Endothelial cell of umbilical vein (primary cell): ENCODE measurements at regions not wholly inside any gene's neighbourhood (a gene's known extent, or its start where the extent isn't known, plus 50 kb on each side); places are given as distances from the start of the nearest gene placed in this dataset.

Experiments
- BruUV-seq: library from RNA; stranded (reverse); fragments of 400-500 nt; replicated peaks from 2 replicates; lab custom pipeline; 2021; lab: Mats Ljungman, UMichigan
- CTCF ChIA-PET: fragments of 300-600, 350-600 bp; sonication (Branson Sonifier 250); formaldehyde crosslinking; loops from one replicate; lab custom pipeline; 2021; ENCODE audit warnings: antibody characterized with exemption, inconsistent platforms; lab: Charles Lee
- POLR2A ChIA-PET: fragments of 300-600, 350-600 bp; sonication (Branson Sonifier 250); formaldehyde crosslinking; loops from one replicate; lab custom pipeline; 2021; ENCODE audit warnings: antibody characterized with exemption, inconsistent platforms; lab: Charles Lee
- DNase-seq: peaks from one replicate; pipeline ENCODE4 v3.0.0-alpha.2; 2011; ENCODE audit warnings: low read depth, low spot score
- FAIRE-seq: peaks from 2 replicates; lab custom pipeline; 2011; peaks lifted over from hg19 to GRCh38; lab: Jason Lieb, UNC
- H2AFZ ChIP-seq: 2 replicates; pipeline ENCODE4 v1.6.0; 2012; ENCODE audit warnings: low read depth, low read length, control low read depth, inconsistent platforms
- H3K27ac ChIP-seq: 2 replicates; pipeline ENCODE4 v1.5.1; 2011; ENCODE audit warnings: low read depth, mild to moderate bottlenecking, control low read depth, low read length, moderate library complexity; ENCODE audit not compliant: insufficient read depth
- H3K27me3 ChIP-seq, 2 experiments: 2 replicates each; pipeline versions ENCODE4 v1.6.0 to v1.6.1; 2011; ENCODE audit warnings: low read length in 2 of 2, mixed read lengths in 1 of 2; ENCODE audit not compliant: control insufficient read depth in 2 of 2, insufficient read depth in 2 of 2
- H3K36me3 ChIP-seq, 2 experiments: 2 replicates in 1 of 2; 3 replicates in 1 of 2; pipeline ENCODE4 v1.5.1; 2011; ENCODE audit warnings: low read length in 2 of 2, mild to moderate bottlenecking in 1 of 2, moderate library complexity in 1 of 2; ENCODE audit not compliant: control insufficient read depth in 2 of 2, insufficient read depth in 2 of 2; ENCODE audit errors: extremely low read depth in 1 of 2
- H3K4me1 ChIP-seq: 3 replicates; pipeline ENCODE4 v1.5.1; 2011; ENCODE audit warnings: mild to moderate bottlenecking, low read length; ENCODE audit not compliant: control insufficient read depth, insufficient read depth; ENCODE audit errors: extremely low read depth
- H3K4me2 ChIP-seq: 2 replicates; pipeline ENCODE4 v1.6.1; 2011; ENCODE audit warnings: low read length, control low read depth, mixed read lengths; ENCODE audit not compliant: insufficient read depth
- H3K4me3 ChIP-seq, 3 experiments: fragments of 200-600 bp in 1 of 3; sonication (generic), shearing (Covaris generic) in 1 of 3; replicated peaks in 1 of 3; 2 replicates each; pipeline ENCODE4 v1.5.1; 2011 to 2016; ENCODE audit warnings: control low read depth in 3 of 3, low read length in 3 of 3, mild to moderate bottlenecking in 2 of 3, inconsistent platforms in 1 of 3, low read depth in 1 of 3, moderate library complexity in 1 of 3; ENCODE audit not compliant: insufficient read depth in 1 of 3
- H3K79me2 ChIP-seq: 2 replicates; pipeline ENCODE4 v1.6.0; 2012; ENCODE audit warnings: low read length, inconsistent platforms; ENCODE audit not compliant: control insufficient read depth, insufficient read depth
- H3K9ac ChIP-seq: replicated peaks from 2 replicates; pipeline ENCODE3; 2011; ENCODE audit warnings: low read length, control low read depth; ENCODE audit not compliant: insufficient read depth; ENCODE audit errors: extremely low read depth
- H3K9me1 ChIP-seq: replicated peaks from 3 replicates; pipeline ENCODE4 v1.6.0; 2011; ENCODE audit warnings: mild to moderate bottlenecking, low read length; ENCODE audit not compliant: control insufficient read depth, insufficient read depth; ENCODE audit errors: extremely low read depth
- H3K9me3 ChIP-seq: replicated peaks from 2 replicates; pipeline ENCODE4 v1.5.1; 2012; ENCODE audit warnings: low read length, inconsistent platforms; ENCODE audit not compliant: control insufficient read depth, insufficient read depth
- H4K20me1 ChIP-seq: replicated peaks from 2 replicates; pipeline ENCODE3; 2011; ENCODE audit warnings: mild to moderate bottlenecking, low read length; ENCODE audit not compliant: control insufficient read depth, insufficient read depth; ENCODE audit errors: extremely low read depth
- EZH2 ChIP-seq: IDR thresholded peaks from 2 replicates; pipeline ENCODE4 v1.6.1; 2012; ENCODE audit warnings: borderline replicate concordance, low read depth, mild to moderate bottlenecking, moderate library complexity, low read length, inconsistent platforms; ENCODE audit not compliant: severe bottlenecking
- FOS ChIP-seq: IDR thresholded peaks from 2 replicates; pipeline ENCODE4 v1.6.1; 2011; ENCODE audit warnings: mild to moderate bottlenecking, low read length, moderate library complexity, borderline replicate concordance; ENCODE audit not compliant: insufficient read depth
- GATA2 ChIP-seq: IDR thresholded peaks from 2 replicates; pipeline ENCODE4 v1.7.0; 2011; ENCODE audit warnings: low read depth, mild to moderate bottlenecking, moderate library complexity, mixed read lengths, low read length; ENCODE audit not compliant: insufficient read length, insufficient read depth
- JUN ChIP-seq: IDR thresholded peaks from 2 replicates; pipeline ENCODE4 v1.6.1; 2011; ENCODE audit warnings: borderline replicate concordance, low read depth; ENCODE audit not compliant: insufficient read length, insufficient read depth
- MAX ChIP-seq: IDR thresholded peaks from 2 replicates; pipeline ENCODE4 v1.6.1; 2011; ENCODE audit not compliant: insufficient read depth, insufficient read length
- MYC ChIP-seq: IDR thresholded peaks from one replicate; pipeline ENCODE4 v1.6.1; 2011; ENCODE audit warnings: mild to moderate bottlenecking, low read depth, low read length
- dilution Hi-C: fragments of 300-500 bp; cut with MboI; formaldehyde crosslinking; loops from one replicate; pipeline ENCODE4 v1.15.0; 2019; ENCODE audit warnings: low sequenced_read_pairs; ENCODE audit not compliant: extremely low pct_ligation_motif_present
- intact Hi-C: fragments of 100-400 bp; cut with micrococcal nuclease; formaldehyde crosslinking; loops from one replicate; pipeline ENCODE4 v1.10.0; 2022

GRCh38 chr4:23212558-23212957 is 519.8 kb downstream of the GBA3 start:
- BruUV-seq: no TSS peak
- no peak overlapping the region for H3K9ac ChIP-seq
- POLR2A ChIA-PET: no interaction called here
- dilution Hi-C loops (no loop called here), intact Hi-C loops (no loop called here)
- FAIRE-seq (no peak), DNase-seq (no peak)
- H4K20me1 ChIP-seq: no peaks in the 10 kb centered on the region
- H3K79me2 ChIP-seq: no peaks in the 10 kb centered on the region
- no peaks in the 10 kb centered on the region for H3K9me3 ChIP-seq
- H3K4me2 ChIP-seq: no peak overlapping the region
- no peaks in the 10 kb centered on the region for H3K4me1 ChIP-seq
- H3K9me1 ChIP-seq: no peaks in the 10 kb centered on the region
- no peaks in the 10 kb centered on the region for H3K27me3 ChIP-seq
- no peak overlapping the region for H3K27ac ChIP-seq
- CTCF ChIA-PET: no interaction called here
- no peaks in the 10 kb centered on the region for H3K36me3 ChIP-seq
- no peak overlapping the region for H2AFZ ChIP-seq
- TF ChIP-seq MAX: no peak
- no peak for TF ChIP-seq GATA2
- no peak for TF ChIP-seq EZH2
- no peak overlapping the region for H3K4me3 ChIP-seq

GRCh38 chr4:23207059-23207458 is 514.3 kb downstream of the GBA3 start:
- no TSS peak for BruUV-seq
- H3K4me2 ChIP-seq: no peak overlapping the region
- no peak for FAIRE-seq

More at GRCh38 chr4:23207059-23207458, 514.3 kb downstream of the GBA3 start:
- H3K36me3 ChIP-seq: no peaks in the 10 kb centered on the region
- dilution Hi-C loops: no loop called here
- H3K9ac ChIP-seq: no peak overlapping the region
- H3K4me1 ChIP-seq: no peaks in the 10 kb centered on the region
- no peaks in the 10 kb centered on the region for H3K9me1 ChIP-seq
- H3K79me2 ChIP-seq: no peaks in the 10 kb centered on the region
- TF ChIP-seq MYC (no peak), JUN (no peak), FOS (no peak)
- H3K9me3 ChIP-seq: peaks cover 3% of the 10 kb centered on the region
- ChIA-PET POLR2A (no interaction called here), CTCF (no interaction called here)
- H3K27ac ChIP-seq: no peak overlapping the region
- DNase-seq: no peak
- H2AFZ ChIP-seq: no peak overlapping the region
- intact Hi-C loops: no loop called here
- H4K20me1 ChIP-seq: no peaks in the 10 kb centered on the region
- H3K27me3 ChIP-seq: no peaks in the 10 kb centered on the region
- no peak overlapping the region for H3K4me3 ChIP-seq
